GM19238 (cell line): ENCODE measurements at regions not wholly inside any gene's neighbourhood (a gene's known extent, or its start where the extent isn't known, plus 50 kb on each side); places are given as distances from the start of the nearest gene placed in this dataset.
A peak's percentile ranks its signal among the peaks of the same experiment; 100 is the strongest.

ENCODE experiments used
- DNase-seq: peaks from one replicate; pipeline ENCODE4 v3.0.0; 2011; ENCODE audit warnings: low spot score; ENCODE audit not compliant: insufficient read length

- DNase-seq = no peak
These were observed 142.9 kb upstream of the MYOCD start for GRCh38 chr17:12522743-12523183.

- DNase-seq = no peak
These were observed 142.4 kb upstream of the MYOCD start for GRCh38 chr17:12523244-12523643.

GRCh38 chr17:12528036-12528435, 137.7 kb upstream of the MYOCD start:
- DNase-seq = no peak

GRCh38 chr17:12530161-12530560, 135.5 kb upstream of the MYOCD start:
- DNase-seq = no peak

- no peak for DNase-seq
These were observed 129.7 kb upstream of the MYOCD start for GRCh38 chr17:12536021-12536420.

GRCh38 chr17:12536472-12536871, 129.2 kb upstream of the MYOCD start:
- no peak for DNase-seq

- no peak for DNase-seq
These were observed 128.3 kb upstream of the MYOCD start for GRCh38 chr17:12537436-12537835.

GRCh38 chr17:12538003-12538402, 127.7 kb upstream of the MYOCD start:
- DNase-seq = no peak

GRCh38 chr17:12545877-12546513, 119.7 kb upstream of the MYOCD start:
- DNase-seq = peak; percentile 3

GRCh38 chr17:12546983-12547382, 118.7 kb upstream of the MYOCD start:
- no peak for DNase-seq

- no peak for DNase-seq
These were observed 117.9 kb upstream of the MYOCD start for GRCh38 chr17:12547831-12548230.

GRCh38 chr17:12548558-12548957, 117.1 kb upstream of the MYOCD start:
- no peak for DNase-seq

GRCh38 chr17:12549499-12550041, 116.1 kb upstream of the MYOCD start:
- DNase-seq = no peak

- DNase-seq = no peak
These were observed 112.1 kb upstream of the MYOCD start for GRCh38 chr17:12553625-12554024.

- DNase-seq = no peak
These were observed 111.4 kb upstream of the MYOCD start for GRCh38 chr17:12554251-12554650.

GRCh38 chr17:12566291-12566690, 99.4 kb upstream of the MYOCD start:
- no peak for DNase-seq

GRCh38 chr17:12567077-12568053, 98.3 kb upstream of the MYOCD start:
- DNase-seq = no peak

- DNase-seq = no peak
These were observed 97.1 kb upstream of the MYOCD start for GRCh38 chr17:12568358-12569251.

- DNase-seq = no peak
These were observed 94.1 kb upstream of the MYOCD start for GRCh38 chr17:12571606-12572005.

GRCh38 chr17:12574525-12574924, 91.2 kb upstream of the MYOCD start:
- DNase-seq = no peak

- DNase-seq = no peak
These were observed 90.0 kb upstream of the MYOCD start for GRCh38 chr17:12575641-12576040.
